ENCODE measurements at regions not wholly inside any gene's neighbourhood (a gene's known extent, or its start where the extent isn't known, plus 50 kb on each side); places are given as distances from the start of the nearest gene placed in this dataset.

DNA sequence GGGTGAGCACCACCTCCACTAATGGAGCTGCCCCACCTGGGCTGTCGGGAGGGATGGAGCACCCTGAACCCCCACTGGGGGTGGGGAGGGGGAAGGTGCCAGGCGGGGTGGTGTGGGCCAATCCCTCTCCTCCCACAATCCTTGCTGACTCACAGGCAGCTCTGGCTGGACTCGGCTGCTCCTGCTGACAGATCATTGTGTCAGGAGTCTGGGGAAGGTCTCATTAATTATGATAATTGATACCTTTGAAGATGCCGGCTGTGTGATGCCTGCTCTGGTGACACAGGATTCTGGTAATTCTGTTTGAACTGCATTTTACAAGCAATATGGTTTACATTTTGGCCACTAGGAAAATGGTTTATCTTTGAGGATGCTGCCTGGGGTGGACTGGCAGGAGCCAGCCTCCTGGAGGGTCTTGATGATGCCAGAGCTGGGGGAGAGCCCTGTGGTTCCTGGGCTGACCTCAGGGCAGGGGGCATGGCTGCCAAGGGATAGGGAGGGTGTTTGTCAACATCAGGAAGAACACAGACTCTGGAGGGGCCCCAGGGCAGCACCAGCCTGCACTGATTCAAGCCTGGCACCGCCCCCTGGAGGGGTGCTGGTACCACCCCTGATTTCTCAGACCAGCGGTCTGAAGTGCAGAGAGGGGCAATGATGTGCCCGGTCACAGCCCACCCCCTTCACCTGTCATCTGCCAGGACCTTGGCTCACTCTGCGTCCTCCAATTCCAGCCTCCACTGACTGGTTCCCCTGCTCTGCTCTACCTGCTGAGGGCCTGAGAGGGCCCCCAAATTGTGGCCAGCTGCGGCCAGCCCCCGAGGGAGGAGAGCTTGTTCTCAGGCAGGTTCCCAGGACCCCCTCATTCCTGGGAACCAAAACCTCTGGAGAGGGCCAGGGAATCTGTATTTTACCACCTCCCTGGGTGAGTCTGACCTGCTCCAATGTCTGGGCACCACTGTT lies 338.8 kb downstream of the MATN1 start:
- Histone ChIP-seq H3K27me3 (peaks cover 0 to 70% (median 4%) of the 10 kb centered on the region in 4 donors), H3K9me3 (no peaks in the 10 kb centered on the region), H3K4me1 (peaks cover 0 to 8% (median 7%) of the 10 kb centered on the region in 4 donors), H3K27ac (replicated peaks in 1 of 4) (no peak overlapping the region), H3K4me3 (no peak overlapping the region), H3K36me3 (no peaks in the 10 kb centered on the region)
- no peak for DNase-seq (ENCODE audit: extremely low spot score)
- 72% methylated on average over 6 of the region's 10 CpGs for WGBS
- intact Hi-C loops (cut with DNase I): loop anchor here (5.0 kb wide), 1 partner anchor 323 kb away; no protein-coding TSS in a partner anchor
- no peak for TF ChIP-seq POLR2AphosphoS5 (IDR thresholded peaks at IDR 0.05)
- TF ChIP-seq, protein P1, sequence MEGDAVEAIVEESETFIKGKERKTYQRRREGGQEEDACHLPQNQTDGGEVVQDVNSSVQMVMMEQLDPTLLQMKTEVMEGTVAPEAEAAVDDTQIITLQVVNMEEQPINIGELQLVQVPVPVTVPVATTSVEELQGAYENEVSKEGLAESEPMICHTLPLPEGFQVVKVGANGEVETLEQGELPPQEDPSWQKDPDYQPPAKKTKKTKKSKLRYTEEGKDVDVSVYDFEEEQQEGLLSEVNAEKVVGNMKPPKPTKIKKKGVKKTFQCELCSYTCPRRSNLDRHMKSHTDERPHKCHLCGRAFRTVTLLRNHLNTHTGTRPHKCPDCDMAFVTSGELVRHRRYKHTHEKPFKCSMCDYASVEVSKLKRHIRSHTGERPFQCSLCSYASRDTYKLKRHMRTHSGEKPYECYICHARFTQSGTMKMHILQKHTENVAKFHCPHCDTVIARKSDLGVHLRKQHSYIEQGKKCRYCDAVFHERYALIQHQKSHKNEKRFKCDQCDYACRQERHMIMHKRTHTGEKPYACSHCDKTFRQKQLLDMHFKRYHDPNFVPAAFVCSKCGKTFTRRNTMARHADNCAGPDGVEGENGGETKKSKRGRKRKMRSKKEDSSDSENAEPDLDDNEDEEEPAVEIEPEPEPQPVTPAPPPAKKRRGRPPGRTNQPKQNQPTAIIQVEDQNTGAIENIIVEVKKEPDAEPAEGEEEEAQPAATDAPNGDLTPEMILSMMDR (IDR thresholded peaks at IDR 0.05): no peak
- no peak for TF ChIP-seq EP300 (IDR thresholded peaks at IDR 0.05)
- no peak for TF ChIP-seq POLR2A (IDR thresholded peaks at IDR 0.05; ENCODE audit: low read depth)

GRCh38 chr1:30383221-30383711 lies 340.1 kb downstream of the MATN1 start:
- no peaks in the 10 kb centered on the region for H3K36me3 ChIP-seq
- no peaks in the 10 kb centered on the region for H3K9me3 ChIP-seq
- peaks cover 0 to 68% (median 7%) of the 10 kb centered on the region in 4 donors for H3K27me3 ChIP-seq
- intact Hi-C loops (cut with DNase I): loop anchor here (5.0 kb wide), 1 partner anchor 324 kb away; no protein-coding TSS in a partner anchor
- 57% methylated on average over 12 of the region's 12 CpGs for WGBS
- TF ChIP-seq EP300 (IDR thresholded peaks at IDR 0.05): no peak
- TF ChIP-seq POLR2A (IDR thresholded peaks at IDR 0.05; ENCODE audit: low read depth): no peak
- TF ChIP-seq POLR2AphosphoS5 (IDR thresholded peaks at IDR 0.05): no peak
- TF ChIP-seq, protein P1 (IDR thresholded peaks at IDR 0.05): no peak
- no peak overlapping the region for H3K4me3 ChIP-seq
- no peak overlapping the region for H3K27ac ChIP-seq (replicated peaks in 1 of 4)
- peaks cover 0 to 8% (median 7%) of the 10 kb centered on the region in 4 donors for H3K4me1 ChIP-seq
- DNase-seq (ENCODE audit: extremely low spot score): no peak

DNA sequence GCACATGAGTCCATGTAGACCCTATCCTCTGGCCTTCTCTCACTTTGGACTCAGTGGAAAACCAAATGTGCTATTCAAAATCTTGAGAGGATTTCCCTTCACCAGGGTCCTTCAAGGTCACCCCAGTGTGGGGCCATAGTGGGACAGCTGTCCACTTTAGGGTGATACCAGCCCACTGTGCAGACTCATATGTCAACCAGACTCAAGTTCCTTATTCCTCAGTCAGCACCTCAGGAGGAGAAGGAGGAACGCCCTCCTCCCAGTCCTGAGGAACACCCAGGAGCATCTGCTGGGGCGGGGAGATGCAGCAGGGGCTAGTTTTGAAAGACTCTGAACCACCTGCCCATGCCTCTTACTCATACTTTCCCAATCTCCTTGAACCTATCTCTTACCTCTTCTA lies 340.9 kb downstream of the MATN1 start:
- TF ChIP-seq EP300 (IDR thresholded peaks at IDR 0.05) (no peak), POLR2AphosphoS5 (IDR thresholded peaks at IDR 0.05) (no peak), POLR2A (IDR thresholded peaks at IDR 0.05; ENCODE audit: low read depth) (no peak)
- TF ChIP-seq, protein P1 (IDR thresholded peaks at IDR 0.05): no peak
- intact Hi-C loops (cut with DNase I): loop anchor here (5.0 kb wide), 1 partner anchor 325 kb away; no protein-coding TSS in a partner anchor
- no peak overlapping the region for H3K4me3 ChIP-seq
- H3K36me3 ChIP-seq: no peaks in the 10 kb centered on the region
- no peaks in the 10 kb centered on the region for H3K9me3 ChIP-seq
- 94% methylated on average over 2 of the region's 2 CpGs for WGBS
- peaks cover 0 to 8% (median 7%) of the 10 kb centered on the region in 4 donors for H3K4me1 ChIP-seq
- peaks cover 0 to 73% (median 7%) of the 10 kb centered on the region in 4 donors for H3K27me3 ChIP-seq
- DNase-seq (ENCODE audit: extremely low spot score): no peak
- no peak overlapping the region for H3K27ac ChIP-seq (replicated peaks in 1 of 4)

- intact Hi-C loops (cut with DNase I): loop anchor here (2.0 to 5.0 kb wide), 2 partner anchors 325 to 1145 kb away; partner anchors contain the start of gene PTPRU
- TF ChIP-seq, protein P1 (IDR thresholded peaks at IDR 0.05): no peak
- no peak for TF ChIP-seq POLR2A (IDR thresholded peaks at IDR 0.05; ENCODE audit: low read depth)
- no peak for TF ChIP-seq EP300 (IDR thresholded peaks at IDR 0.05)
- no peak for TF ChIP-seq POLR2AphosphoS5 (IDR thresholded peaks at IDR 0.05)
- no peak for DNase-seq (ENCODE audit: extremely low spot score)
Measured at GRCh38 chr1:30381671-30382365, 341.6 kb downstream of the MATN1 start.

More at GRCh38 chr1:30381671-30382365, 341.6 kb downstream of the MATN1 start:
- Histone ChIP-seq H3K27ac (replicated peaks in 1 of 4) (no peak overlapping the region), H3K36me3 (no peaks in the 10 kb centered on the region), H3K4me3 (no peak overlapping the region), H3K9me3 (no peaks in the 10 kb centered on the region), H3K4me1 (peaks cover 0 to 8% (median 7%) of the 10 kb centered on the region in 4 donors), H3K27me3 (peaks cover 0 to 79% (median 7%) of the 10 kb centered on the region in 4 donors)
- WGBS: 70% methylated on average over 7 of the region's 7 CpGs

All from esophagus muscularis mucosa (tissue), 4 donors.